ENCODE measurements at regions not wholly inside any gene's neighbourhood (a gene's known extent, or its start where the extent isn't known, plus 50 kb on each side); places are given as distances from the start of the nearest gene placed in this dataset.

DNA sequence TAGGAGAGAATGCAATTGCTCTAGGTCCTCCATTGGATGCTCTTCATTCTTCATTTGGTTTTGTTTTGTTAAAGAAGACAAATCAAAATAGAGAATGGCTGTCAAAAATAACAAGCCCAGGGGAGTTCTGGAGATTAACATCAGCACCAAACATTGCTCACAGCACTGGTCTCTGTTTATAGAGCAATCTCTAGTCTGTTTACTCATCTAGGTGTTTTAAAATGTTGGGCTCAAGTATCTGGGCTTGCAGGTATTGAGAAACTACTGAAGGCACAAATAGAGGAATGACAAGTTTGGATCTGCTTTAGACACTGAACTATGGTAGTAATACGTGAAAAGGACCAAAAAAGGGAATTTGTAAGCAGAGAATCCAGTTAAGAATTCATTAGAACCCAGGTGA, 77.0 kb upstream of the TMC1 start:
- no peak overlapping the region for H3K27ac ChIP-seq (ENCODE audit: low read depth, low read length)
- no peak overlapping the region for H3K27ac Mint-ChIP-seq (ENCODE audit: unreplicated experiment)
- peaks cover 38% of the 10 kb centered on the region for H3K4me1 Mint-ChIP-seq (ENCODE audit: low read depth, unreplicated experiment)

GRCh38 chr9:72443855-72444254, 77.6 kb upstream of the TMC1 start:
- Histone ChIP-seq H2AFZ (ENCODE audit: low read depth, low read length) (no peak overlapping the region), H3K36me3 (ENCODE audit: insufficient read depth, low read length) (no peaks in the 10 kb centered on the region), H3K79me2 (ENCODE audit: insufficient read depth, low read length) (no peaks in the 10 kb centered on the region), H3K4me3 (ENCODE audit: insufficient read depth, low read depth, low read length) (no peak overlapping the region), H3K9ac (ENCODE audit: low read length) (no peak overlapping the region), H3K4me1 (ENCODE audit: insufficient read depth, low read length) (peaks cover 37% of the 10 kb centered on the region), H3K9me3 (ENCODE audit: insufficient read depth, low read depth, low read length) (no peaks in the 10 kb centered on the region), H3K4me2 (ENCODE audit: low read length) (no peak overlapping the region), H4K20me1 (ENCODE audit: insufficient read depth, low read length) (no peaks in the 10 kb centered on the region), H3K27ac (ENCODE audit: low read depth, low read length) (peak overlapping the region; percentile 7), H3K27me3 (ENCODE audit: insufficient read depth, low read length) (no peaks in the 10 kb centered on the region)
- peak overlapping the region; percentile 79 for H3K27ac Mint-ChIP-seq (ENCODE audit: unreplicated experiment)
- H3K36me3 Mint-ChIP-seq (ENCODE audit: low read depth, unreplicated experiment), result no peaks in the 10 kb centered on the region
- H3K27me3 Mint-ChIP-seq (ENCODE audit: low read depth, unreplicated experiment), result no peaks in the 10 kb centered on the region
- TF ChIP-seq EZH2 (IDR thresholded peaks at IDR 0.05; ENCODE audit: insufficient read depth, low read length) (no peak), CTCF (IDR thresholded peaks at IDR 0.05; ENCODE audit: insufficient read depth, low read depth, low read length) (no peak)
- H3K9me3 Mint-ChIP-seq (ENCODE audit: unreplicated experiment), result peaks cover 2% of the 10 kb centered on the region
- no peak for DNase-seq (ENCODE audit: low read depth)
- H3K4me1 Mint-ChIP-seq (ENCODE audit: low read depth, unreplicated experiment), result peaks cover 42% of the 10 kb centered on the region
- no peak overlapping the region for H3K4me3 Mint-ChIP-seq (ENCODE audit: unreplicated experiment)
- peak; percentile 55 for FAIRE-seq

More for the DNA sequence above, 77.0 kb upstream of the TMC1 start:
- Histone ChIP-seq H3K9me3 (ENCODE audit: insufficient read depth, low read depth, low read length) (no peaks in the 10 kb centered on the region), H3K36me3 (ENCODE audit: insufficient read depth, low read length) (no peaks in the 10 kb centered on the region), H3K4me3 (ENCODE audit: insufficient read depth, low read depth, low read length) (no peak overlapping the region), H4K20me1 (ENCODE audit: insufficient read depth, low read length) (no peaks in the 10 kb centered on the region), H3K79me2 (ENCODE audit: insufficient read depth, low read length) (no peaks in the 10 kb centered on the region), H2AFZ (ENCODE audit: low read depth, low read length) (no peak overlapping the region), H3K27me3 (ENCODE audit: insufficient read depth, low read length) (no peaks in the 10 kb centered on the region), H3K9ac (ENCODE audit: low read length) (no peak overlapping the region), H3K4me1 (ENCODE audit: insufficient read depth, low read length) (peaks cover 34% of the 10 kb centered on the region), H3K4me2 (ENCODE audit: low read length) (no peak overlapping the region)
- H3K36me3 Mint-ChIP-seq (ENCODE audit: low read depth, unreplicated experiment), result no peaks in the 10 kb centered on the region
- H3K27me3 Mint-ChIP-seq (ENCODE audit: low read depth, unreplicated experiment), result no peaks in the 10 kb centered on the region
- TF ChIP-seq CTCF (IDR thresholded peaks at IDR 0.05; ENCODE audit: insufficient read depth, low read depth, low read length), result no peak
- no peak for TF ChIP-seq EZH2 (IDR thresholded peaks at IDR 0.05; ENCODE audit: insufficient read depth, low read length)
- DNase-seq (ENCODE audit: low read depth), result no peak
- H3K4me3 Mint-ChIP-seq (ENCODE audit: unreplicated experiment), result no peak overlapping the region
- H3K9me3 Mint-ChIP-seq (ENCODE audit: unreplicated experiment), result peaks cover 2% of the 10 kb centered on the region
- no peak for FAIRE-seq

GRCh38 chr9:72441848-72442607, 77.0 kb upstream of the ZFAND5 start:
- peak overlapping the region; percentile 71 for H3K27ac ChIP-seq (ENCODE audit: low read depth, low read length)
- no peaks in the 10 kb centered on the region for H3K27me3 Mint-ChIP-seq (ENCODE audit: low read depth, unreplicated experiment)
- no peaks in the 10 kb centered on the region for H3K36me3 ChIP-seq (ENCODE audit: insufficient read depth, low read length)
- FAIRE-seq, result peak; percentile 99
- H3K9me3 Mint-ChIP-seq (ENCODE audit: unreplicated experiment), result peaks cover 2% of the 10 kb centered on the region
- H4K20me1 ChIP-seq (ENCODE audit: insufficient read depth, low read length), result no peaks in the 10 kb centered on the region
- no peaks in the 10 kb centered on the region for H3K79me2 ChIP-seq (ENCODE audit: insufficient read depth, low read length)
- H3K9me3 ChIP-seq (ENCODE audit: insufficient read depth, low read depth, low read length), result no peaks in the 10 kb centered on the region
- peak overlapping the region; percentile 15 for H3K4me3 Mint-ChIP-seq (ENCODE audit: unreplicated experiment)
- TF ChIP-seq CTCF (IDR thresholded peaks at IDR 0.05; ENCODE audit: insufficient read depth, low read depth, low read length) (no peak), EZH2 (IDR thresholded peaks at IDR 0.05; ENCODE audit: insufficient read depth, low read length) (no peak)
- H3K9ac ChIP-seq (ENCODE audit: low read length), result peak overlapping the region; percentile 41
- H3K36me3 Mint-ChIP-seq (ENCODE audit: low read depth, unreplicated experiment), result no peaks in the 10 kb centered on the region
- peaks cover 45% of the 10 kb centered on the region for H3K4me1 Mint-ChIP-seq (ENCODE audit: low read depth, unreplicated experiment)
- peak; percentile 93 for DNase-seq (ENCODE audit: low read depth)
- no peaks in the 10 kb centered on the region for H3K27me3 ChIP-seq (ENCODE audit: insufficient read depth, low read length)
- H3K4me3 ChIP-seq (ENCODE audit: insufficient read depth, low read depth, low read length), result no peak overlapping the region
- peak overlapping the region; percentile 86 for H3K27ac Mint-ChIP-seq (ENCODE audit: unreplicated experiment)
- H3K4me2 ChIP-seq (ENCODE audit: low read length), result peak overlapping the region; percentile 71
- H2AFZ ChIP-seq (ENCODE audit: low read depth, low read length), result no peak overlapping the region
- H3K4me1 ChIP-seq (ENCODE audit: insufficient read depth, low read length), result peaks cover 37% of the 10 kb centered on the region

Data from astrocyte (in vitro differentiated cells and primary cell).